LNCaP clone FGC (cell line): ENCODE measurements at regions not wholly inside any gene's neighbourhood (a gene's known extent, or its start where the extent isn't known, plus 50 kb on each side); places are given as distances from the start of the nearest gene placed in this dataset.

ENCODE experiments used
- DNase-seq: peaks from one replicate; pipeline ENCODE4 v3.0.0-alpha.2; 2011; ENCODE audit warnings: low read depth
- H3K4me3 ChIP-seq: 2 replicates; pipeline ENCODE4 v1.5.1; 2011; ENCODE audit warnings: mild to moderate bottlenecking, low read depth, low read length, control low read depth
- CTCF ChIP-seq: IDR thresholded peaks from 2 replicates; pipeline ENCODE4 v1.5.1; 2012; ENCODE audit warnings: mild to moderate bottlenecking; ENCODE audit not compliant: control insufficient read depth, insufficient read depth; ENCODE audit errors: extremely low read depth

GRCh38 chr15:93146601-93147000, 57.6 kb upstream of the RGMA start:
- DNase-seq: no peak
- TF ChIP-seq CTCF: no peak
- H3K4me3 ChIP-seq: no peak overlapping the region

GRCh38 chr15:93146196-93146595, 57.2 kb upstream of the RGMA start:
- no peak for DNase-seq
- no peak for TF ChIP-seq CTCF
- H3K4me3 ChIP-seq: no peak overlapping the region

- no peak overlapping the region for H3K4me3 ChIP-seq
- no peak for DNase-seq
- no peak for TF ChIP-seq CTCF
These were observed 55.6 kb upstream of the RGMA start for GRCh38 chr15:93144463-93145236.

- no peak for TF ChIP-seq CTCF
- DNase-seq: no peak
- H3K4me3 ChIP-seq: no peak overlapping the region
These were observed 54.2 kb upstream of the RGMA start for GRCh38 chr15:93143186-93143585.

GRCh38 chr15:93141371-93141794, 52.4 kb upstream of the RGMA start:
- DNase-seq: no peak
- H3K4me3 ChIP-seq: no peak overlapping the region
- no peak for TF ChIP-seq CTCF

- DNase-seq: no peak
- TF ChIP-seq CTCF: no peak
- no peak overlapping the region for H3K4me3 ChIP-seq
These were observed 50.4 kb upstream of the RGMA start for GRCh38 chr15:93139436-93139835.
